GM19463 (cell line): ENCODE measurements at regions not wholly inside any gene's neighbourhood (a gene's known extent, or its start where the extent isn't known, plus 50 kb on each side); places are given as distances from the start of the nearest gene placed in this dataset.

Source experiments
- ATAC-seq: cut with Tn5 transposase; IDR thresholded peaks from one replicate; pipeline ENCODE4 v1.9.1; 2021; ENCODE audit warnings: mild to moderate bottlenecking, moderate library complexity; ENCODE audit not compliant: unreplicated experiment

- ATAC-seq, result no peak
Observed at GRCh38 chr18:78378983-78379382, 600.6 kb upstream of the SALL3 start.

- ATAC-seq, result no peak
Observed at GRCh38 chr18:78390348-78390951, 589.2 kb upstream of the SALL3 start.

GRCh38 chr18:78390952-78391348, 588.7 kb upstream of the SALL3 start:
- no peak for ATAC-seq

GRCh38 chr18:78393086-78393862, 586.3 kb upstream of the SALL3 start:
- no peak for ATAC-seq

- no peak for ATAC-seq
Observed at GRCh38 chr18:78396077-78396476, 583.5 kb upstream of the SALL3 start.

GRCh38 chr18:78396756-78397155, 582.9 kb upstream of the SALL3 start:
- no peak for ATAC-seq

- no peak for ATAC-seq
Observed at GRCh38 chr18:78399992-78400503, 579.6 kb upstream of the SALL3 start.

GRCh38 chr18:78402440-78402839, 577.2 kb upstream of the SALL3 start:
- no peak for ATAC-seq

GRCh38 chr18:78402966-78403365, 576.7 kb upstream of the SALL3 start:
- ATAC-seq, result no peak

- no peak for ATAC-seq
Observed at GRCh38 chr18:78403371-78403770, 576.2 kb upstream of the SALL3 start.

GRCh38 chr18:78405763-78406162, 573.9 kb upstream of the SALL3 start:
- no peak for ATAC-seq

- no peak for ATAC-seq
Observed at GRCh38 chr18:78406743-78407465, 572.7 kb upstream of the SALL3 start.

- ATAC-seq, result no peak
Observed at GRCh38 chr18:78407466-78407844, 572.2 kb upstream of the SALL3 start.

- ATAC-seq, result no peak
Observed at GRCh38 chr18:78408623-78409022, 571.0 kb upstream of the SALL3 start.

- no peak for ATAC-seq
Observed at GRCh38 chr18:78410094-78410786, 569.4 kb upstream of the SALL3 start.

GRCh38 chr18:78411539-78411938, 568.1 kb upstream of the SALL3 start:
- no peak for ATAC-seq

- ATAC-seq, result no peak
Observed at GRCh38 chr18:78414302-78414701, 565.3 kb upstream of the SALL3 start.

- no peak for ATAC-seq
Observed at GRCh38 chr18:78416853-78417252, 562.8 kb upstream of the SALL3 start.

GRCh38 chr18:78418379-78418778, 561.2 kb upstream of the SALL3 start:
- no peak for ATAC-seq

- no peak for ATAC-seq
Observed at GRCh38 chr18:78419171-78419570, 560.4 kb upstream of the SALL3 start.

GRCh38 chr18:78420116-78420515, 559.5 kb upstream of the SALL3 start:
- no peak for ATAC-seq
